HG03565 (cell line): ENCODE measurements at regions not wholly inside any gene's neighbourhood (a gene's known extent, or its start where the extent isn't known, plus 50 kb on each side); places are given as distances from the start of the nearest gene placed in this dataset.
A peak's percentile ranks its signal among the peaks of the same experiment; 100 is the strongest.
"Not testable (repeated sequence)": the region's sequence is repeated elsewhere in the genome, so short reads cannot be mapped to it uniquely, and the experiment has no call there.

Experiments
- ATAC-seq: cut with Tn5 transposase; IDR thresholded peaks from one replicate; pipeline ENCODE4 v1.9.1; 2021; ENCODE audit warnings: mild to moderate bottlenecking, moderate library complexity; ENCODE audit not compliant: unreplicated experiment

GRCh38 chr7:109402107-109402506 lies 832.4 kb downstream of the DNAJB9 start:
- ATAC-seq: no peak

DNA sequence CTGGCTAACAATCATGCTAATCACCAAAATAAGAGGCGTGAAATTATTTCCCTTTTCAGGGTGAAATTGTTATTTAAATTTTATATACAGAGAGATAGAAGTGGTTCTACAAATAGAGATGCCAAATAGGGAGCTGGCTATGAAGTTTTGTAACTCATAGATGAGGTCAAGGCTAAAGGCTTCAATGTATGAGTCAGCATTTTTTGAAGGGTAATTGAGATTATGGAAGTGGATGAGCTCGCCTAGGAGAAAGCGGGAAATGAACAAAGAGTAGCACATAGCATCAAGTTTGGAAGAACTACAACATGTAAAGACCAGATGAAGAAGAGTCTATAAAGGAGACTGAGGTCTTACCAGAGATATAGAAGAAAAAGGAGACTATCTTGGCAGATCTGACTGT lies 838.1 kb downstream of the DNAJB9 start:
- ATAC-seq: no peak

DNA sequence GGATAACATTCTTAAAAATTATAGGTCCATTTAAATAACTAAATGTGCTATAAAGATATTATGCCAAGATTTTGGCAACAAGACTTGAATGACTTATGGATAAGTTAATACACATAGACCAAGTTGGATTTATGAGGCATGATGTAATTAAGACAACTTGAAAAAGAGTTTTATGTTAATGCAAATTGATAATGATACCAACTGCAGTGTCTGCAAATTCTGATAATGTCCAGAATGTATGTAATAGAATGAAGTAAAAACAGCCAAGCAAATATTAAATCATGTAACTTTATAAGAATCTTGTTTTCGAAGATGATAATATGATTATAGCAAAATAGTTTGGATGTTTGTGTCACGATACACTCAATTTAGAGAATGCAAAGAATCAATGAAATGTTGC lies 868.3 kb downstream of the DNAJB9 start:
- ATAC-seq: no peak

DNA sequence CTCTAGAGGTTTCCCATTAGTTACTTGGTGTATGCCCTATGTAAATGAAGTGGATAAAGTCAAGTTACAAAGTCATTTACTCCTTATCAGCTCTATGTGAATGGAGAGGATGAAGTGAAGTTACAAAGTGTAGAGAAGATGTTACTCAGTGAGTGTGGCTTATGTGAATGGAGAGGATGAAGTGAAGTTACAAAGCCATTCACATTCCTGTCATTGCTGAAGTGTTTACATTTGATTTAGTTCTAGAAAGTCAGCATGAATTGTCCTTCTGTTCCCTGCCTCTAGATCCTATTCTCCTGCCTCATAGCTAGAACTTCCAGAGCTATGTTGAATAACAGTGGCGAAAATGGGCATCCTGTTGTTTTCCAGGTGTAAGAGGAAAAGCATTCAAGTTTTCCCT lies 880.1 kb downstream of the DNAJB9 start:
- ATAC-seq: no peak

- ATAC-seq: no peak
Observed at GRCh38 chr7:109456116-109456515, 886.4 kb downstream of the DNAJB9 start.

DNA sequence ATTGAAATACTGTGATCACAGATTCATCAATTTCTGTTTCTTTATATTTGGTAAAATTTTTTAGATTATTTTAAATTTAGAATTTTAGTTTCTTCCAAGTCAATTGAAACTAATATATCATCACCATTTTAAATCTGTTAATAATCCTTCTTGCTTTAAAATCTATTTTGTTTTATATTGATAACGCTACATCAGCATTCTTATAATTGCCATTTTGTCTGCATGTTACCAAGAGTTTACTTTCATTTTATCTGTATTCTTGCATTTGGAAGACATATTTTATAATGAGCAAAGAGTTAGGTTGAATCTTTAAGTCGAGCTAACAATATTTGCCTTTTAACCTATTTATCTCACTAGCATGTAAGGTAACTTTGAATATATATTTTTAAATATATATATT lies 890.6 kb downstream of the DNAJB9 start:
- no peak for ATAC-seq

DNA sequence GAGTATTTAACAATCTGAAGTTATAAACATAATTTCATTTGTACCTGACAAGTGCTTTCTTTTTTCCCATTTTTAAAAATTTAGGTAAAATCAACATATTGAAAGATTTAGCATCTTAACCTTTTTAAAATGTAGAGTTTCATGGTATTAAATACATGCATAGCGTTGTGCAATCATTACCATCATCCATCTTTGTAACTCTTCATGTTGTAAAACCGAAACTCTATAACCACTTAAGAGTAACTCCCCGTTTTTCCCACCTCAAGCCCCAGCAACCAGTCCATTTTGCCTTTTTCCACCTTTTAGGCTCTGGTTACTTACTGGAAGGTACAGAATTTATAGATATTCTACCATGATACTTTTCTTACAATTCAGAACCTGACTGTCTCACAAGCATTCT lies 892.5 kb downstream of the DNAJB9 start:
- no peak for ATAC-seq

- not testable (repeated sequence) for ATAC-seq
Observed at GRCh38 chr7:109467729-109468128, 898.1 kb downstream of the DNAJB9 start.

GRCh38 chr7:109473172-109473571 lies 903.5 kb downstream of the DNAJB9 start:
- no peak for ATAC-seq

DNA sequence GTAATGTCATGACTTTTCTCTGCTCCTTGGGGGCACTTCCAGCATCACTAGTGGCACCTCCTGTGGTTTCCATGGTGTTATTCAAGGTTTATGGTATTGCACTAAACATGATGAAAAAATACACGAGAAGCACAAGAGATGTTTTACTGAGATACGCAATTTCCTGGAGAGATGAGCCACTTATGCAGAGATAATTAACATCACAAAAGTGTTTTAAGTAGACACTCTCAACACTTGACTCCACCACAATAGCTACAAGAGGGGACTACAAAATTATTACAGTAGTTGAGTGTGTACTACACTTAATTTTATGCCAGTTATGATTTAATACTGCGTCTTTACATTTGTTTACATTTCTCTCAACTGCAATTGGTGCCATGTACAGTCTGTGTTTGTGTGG lies 906.7 kb downstream of the DNAJB9 start:
- ATAC-seq: no peak

GRCh38 chr7:109479388-109479787 lies 909.7 kb downstream of the DNAJB9 start:
- ATAC-seq: no peak

DNA sequence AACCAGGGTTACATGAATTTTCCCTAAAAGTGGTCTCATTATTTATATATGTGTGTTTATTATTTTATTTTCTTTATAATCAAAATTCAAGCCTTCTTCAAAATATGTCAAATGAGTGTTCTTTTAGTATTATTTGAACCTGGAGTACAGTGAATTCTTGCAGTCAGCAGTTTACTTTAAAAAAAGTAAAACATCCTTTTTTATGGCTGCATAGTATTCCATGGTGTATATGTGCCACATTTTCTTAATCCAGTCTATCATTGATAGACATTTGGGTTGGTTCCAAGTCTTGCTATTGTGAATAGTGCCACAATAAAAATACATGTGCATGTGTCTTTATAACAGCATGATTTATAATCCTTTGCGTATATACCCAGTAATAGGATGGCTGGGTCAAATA lies 920.9 kb downstream of the DNAJB9 start:
- not testable (repeated sequence) for ATAC-seq

DNA sequence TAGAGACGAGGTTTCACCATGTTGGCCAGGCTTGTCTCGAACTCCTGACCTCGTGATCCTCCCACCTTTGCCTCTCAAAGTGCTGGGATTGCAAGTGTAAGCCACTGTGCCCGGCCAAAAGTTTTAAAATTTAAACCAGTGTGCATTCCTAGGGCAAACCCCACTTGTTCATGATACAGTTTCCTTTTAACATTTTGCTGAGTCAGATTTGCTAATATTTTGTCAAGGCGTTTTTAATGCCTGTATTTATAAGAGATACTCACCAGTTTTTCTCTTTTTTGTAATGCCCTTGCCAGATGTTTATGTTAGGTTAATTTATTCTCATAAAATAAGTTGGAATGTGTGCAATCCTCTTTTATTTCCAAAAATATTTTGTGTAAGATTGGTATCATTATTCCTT lies 927.4 kb downstream of the DNAJB9 start:
- ATAC-seq: no peak

GRCh38 chr7:109498131-109498530 lies 928.5 kb downstream of the DNAJB9 start:
- ATAC-seq: no peak

DNA sequence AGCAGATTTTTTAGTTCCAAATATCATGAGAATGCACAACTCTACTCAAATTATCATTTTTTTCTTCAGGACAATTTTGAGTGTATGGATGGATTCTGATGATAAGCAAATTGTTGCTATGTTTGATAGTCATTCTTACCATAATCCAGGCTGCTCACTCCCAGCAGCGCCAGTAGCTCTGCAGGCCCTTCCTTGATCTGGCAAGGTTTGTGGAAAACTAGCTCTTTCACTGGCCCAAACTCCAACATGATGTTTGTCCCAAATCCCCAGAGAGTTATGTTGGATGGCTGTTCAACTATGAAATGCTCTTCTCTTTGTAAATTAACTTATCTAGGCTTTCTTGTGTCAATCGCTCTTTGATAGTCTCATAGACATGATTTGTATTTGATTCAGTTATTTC lies 933.7 kb downstream of the DNAJB9 start:
- no peak for ATAC-seq

DNA sequence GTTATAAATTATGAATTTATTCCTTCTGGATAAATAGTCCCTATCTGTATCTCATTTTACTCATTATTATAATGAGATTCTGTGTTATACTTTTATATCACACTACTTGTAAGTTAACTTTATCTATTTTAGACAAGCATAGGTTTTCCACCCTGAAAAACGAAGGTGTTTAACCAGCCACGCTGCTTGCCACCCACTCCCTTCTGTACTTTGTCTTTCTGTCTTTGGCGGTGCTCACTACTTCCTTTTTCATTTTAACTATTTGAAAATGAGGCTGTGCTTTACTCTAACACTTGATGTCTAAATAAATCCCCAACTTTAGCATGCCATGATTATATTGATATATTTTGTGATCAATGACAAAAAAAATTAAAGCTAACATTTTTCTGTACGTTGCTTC lies 952.9 kb downstream of the DNAJB9 start:
- ATAC-seq: no peak

- no peak for ATAC-seq
Observed at GRCh38 chr7:109527833-109528232, 958.2 kb downstream of the DNAJB9 start.

DNA sequence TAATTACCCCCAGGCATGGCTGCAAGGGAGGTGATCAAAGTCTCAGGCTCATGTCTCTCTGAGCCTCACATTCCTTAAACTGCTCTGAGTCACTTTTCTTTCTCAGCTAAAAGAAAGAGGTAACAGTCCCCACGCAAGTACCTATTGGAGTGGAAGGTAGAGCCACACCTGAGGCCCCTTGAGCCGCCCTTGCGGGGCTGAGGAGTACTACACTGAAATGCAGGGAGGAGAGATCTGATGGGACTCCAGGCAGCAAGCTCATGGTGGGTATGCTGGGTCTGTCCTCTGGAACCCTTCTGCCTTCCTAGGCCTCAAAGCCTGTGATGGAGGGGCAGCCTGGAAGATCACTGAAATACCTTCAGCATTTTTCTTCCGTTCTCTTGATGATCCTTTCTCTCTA lies 960.0 kb downstream of the DNAJB9 start:
- ATAC-seq: no peak

- peak; percentile 62 for ATAC-seq
Observed at GRCh38 chr7:109532262-109532992, 962.8 kb downstream of the DNAJB9 start.

DNA sequence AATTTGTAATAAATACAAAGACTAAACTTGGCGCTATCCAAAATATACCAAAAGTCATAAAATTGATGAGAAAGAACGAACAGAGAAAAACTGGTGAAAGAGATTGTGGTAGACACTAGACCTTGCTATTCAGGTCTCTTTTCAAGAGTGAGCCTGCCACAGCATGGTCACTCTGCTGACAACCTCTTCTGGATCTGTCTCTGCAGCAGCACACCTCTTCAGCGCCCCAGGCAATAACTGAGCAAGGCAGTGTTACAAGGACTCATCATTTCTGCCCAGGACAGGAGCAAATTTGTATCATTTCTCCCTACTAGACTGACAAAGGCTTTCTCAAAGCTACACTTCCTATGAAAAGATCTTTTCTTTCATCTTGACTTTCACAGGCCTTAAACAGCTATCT lies 976.0 kb downstream of the DNAJB9 start:
- ATAC-seq: no peak

DNA sequence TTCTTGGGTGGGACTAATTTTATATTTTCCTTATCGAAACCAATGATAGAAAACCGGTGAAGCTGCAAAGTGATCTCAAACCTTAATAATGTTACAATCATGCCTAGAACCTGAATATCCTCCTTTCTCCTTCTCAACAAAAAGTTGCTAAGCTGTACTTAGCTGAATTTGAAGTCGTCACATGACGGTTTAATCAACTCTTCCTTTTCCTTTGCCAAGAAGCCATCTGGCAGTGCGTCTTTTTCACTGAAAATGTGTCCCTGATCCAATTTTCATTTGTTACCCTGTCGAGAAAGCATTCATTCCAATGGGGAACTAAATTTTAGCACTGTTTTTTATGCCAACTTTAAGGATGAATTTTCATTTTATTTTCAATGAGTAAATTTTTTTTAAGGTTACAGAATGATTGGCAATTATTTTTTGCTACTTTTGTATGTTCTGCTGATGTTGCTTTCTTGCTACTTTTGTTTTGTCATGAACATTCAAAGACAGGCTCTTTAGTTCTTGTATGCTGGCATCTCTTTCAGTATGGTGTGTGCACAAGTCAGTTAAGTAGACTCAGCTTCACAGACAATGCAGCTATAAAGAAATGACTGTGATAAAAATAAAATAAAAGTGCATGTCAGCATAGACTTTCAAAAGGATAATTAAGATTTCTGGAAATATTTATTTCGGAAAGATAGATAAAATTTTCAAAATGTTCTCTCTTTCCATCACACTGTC lies 980.0 kb downstream of the DNAJB9 start:
- ATAC-seq: no peak

- ATAC-seq: no peak
Observed at GRCh38 chr7:109552017-109552416, 982.3 kb downstream of the DNAJB9 start.

- ATAC-seq: no peak
Observed at GRCh38 chr7:109577265-109577664, 1007.6 kb downstream of the DNAJB9 start.
